ENCODE measurements at regions not wholly inside any gene's neighbourhood (a gene's known extent, or its start where the extent isn't known, plus 50 kb on each side); places are given as distances from the start of the nearest gene placed in this dataset.
"Not testable (repeated sequence)": the region's sequence is repeated elsewhere in the genome, so short reads cannot be mapped to it uniquely, and the experiment has no call there.

DNA sequence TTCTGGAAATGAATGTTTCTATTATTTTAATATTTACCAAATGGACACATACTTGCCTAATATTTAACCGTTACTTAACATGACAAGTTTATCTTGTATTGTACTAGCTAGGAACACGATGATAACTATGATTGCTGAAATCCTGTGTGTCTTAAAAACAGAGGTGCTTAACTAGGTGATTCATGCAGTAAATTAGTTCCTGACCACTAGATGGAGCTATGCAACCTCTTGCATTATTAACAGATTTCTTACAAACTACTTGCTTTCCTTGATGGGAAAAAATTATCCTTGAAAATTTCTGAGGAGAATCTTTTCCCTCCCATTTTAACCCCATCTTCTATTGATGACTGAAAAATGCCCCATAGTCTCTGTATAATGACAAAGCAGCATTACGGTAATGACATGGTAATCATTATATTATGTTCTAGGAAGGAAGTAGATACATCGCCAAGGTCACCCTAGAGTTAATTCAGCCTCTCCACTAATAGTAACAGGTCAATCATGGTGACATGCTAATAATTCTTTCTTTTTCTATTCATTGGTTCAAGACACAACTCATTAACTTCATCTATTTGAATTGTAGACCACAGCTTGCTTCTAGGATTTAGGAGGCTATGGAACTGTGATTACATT lies 844.2 kb downstream of the RAPGEF2 start:
- DNase-seq, result peak; percentile 49 to 52

DNA sequence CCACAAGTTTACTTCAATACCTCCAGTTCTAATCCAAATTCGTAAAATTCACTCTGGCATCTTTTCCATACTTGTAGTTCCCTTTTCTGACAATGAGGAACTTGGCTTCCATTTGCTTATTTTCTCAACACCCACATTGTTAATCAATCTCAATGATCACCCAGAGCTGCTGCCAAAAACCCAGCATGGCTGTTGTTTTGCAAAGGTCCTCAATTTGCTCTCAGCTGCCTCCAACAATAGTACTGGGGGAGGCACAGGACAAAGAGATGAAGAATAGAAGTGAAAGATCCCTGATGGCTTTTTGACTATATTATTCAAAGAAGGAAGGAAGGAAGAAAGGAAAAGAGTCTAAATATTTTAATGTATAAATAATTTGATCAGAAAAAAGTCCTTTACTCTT lies 847.8 kb downstream of the RAPGEF2 start:
- DNase-seq, result no peak

DNA sequence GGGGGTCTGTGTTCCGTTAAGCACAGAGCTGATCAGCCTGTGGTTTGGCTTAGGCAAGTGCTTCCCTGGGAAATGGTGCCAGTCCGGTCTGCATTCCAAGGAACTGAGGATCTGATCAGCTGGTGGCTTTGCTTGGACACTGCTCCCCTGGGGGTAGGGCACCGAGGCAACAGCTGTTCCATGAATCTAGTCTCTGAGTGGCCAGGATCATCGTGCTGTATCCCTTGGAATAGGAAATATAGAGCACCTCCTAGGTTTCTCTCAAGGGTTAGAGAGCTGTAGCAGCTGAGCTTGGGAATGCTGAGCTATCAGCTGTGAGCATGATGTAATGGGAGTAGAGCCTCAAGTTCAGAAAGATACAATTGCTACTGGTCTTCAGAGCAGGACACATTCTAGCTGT lies 863.9 kb downstream of the RAPGEF2 start:
- DNase-seq, result no peak

DNA sequence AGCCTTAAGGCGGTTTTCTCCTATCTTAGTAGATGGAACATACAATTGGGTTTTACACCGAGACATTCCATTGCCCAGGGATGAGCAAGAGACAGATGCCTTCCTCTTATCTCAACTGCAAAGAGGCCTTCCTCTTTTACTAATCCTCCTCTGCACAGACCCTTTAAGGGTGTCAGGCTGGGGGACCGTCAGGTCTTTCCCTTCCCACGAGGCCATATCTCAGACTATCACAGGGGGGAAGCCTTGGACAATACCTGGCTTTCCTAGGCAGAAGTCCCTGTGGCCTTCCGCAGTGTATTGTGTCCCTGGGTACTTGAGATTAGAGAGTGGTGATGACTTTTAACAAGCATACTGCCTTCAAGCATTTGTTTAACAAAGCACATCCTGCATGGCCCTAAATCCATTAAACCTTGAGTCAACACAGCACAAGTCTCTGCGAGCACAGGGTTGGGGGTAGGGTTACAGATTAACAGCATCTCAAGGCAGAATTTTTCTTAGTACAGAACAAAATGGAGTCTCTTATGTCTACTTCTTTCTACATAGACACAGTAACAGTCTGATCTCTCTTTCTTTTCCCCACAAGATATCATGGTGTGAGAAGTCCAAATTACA lies 874.1 kb downstream of the RAPGEF2 start:
- not testable (repeated sequence) for DNase-seq

DNA sequence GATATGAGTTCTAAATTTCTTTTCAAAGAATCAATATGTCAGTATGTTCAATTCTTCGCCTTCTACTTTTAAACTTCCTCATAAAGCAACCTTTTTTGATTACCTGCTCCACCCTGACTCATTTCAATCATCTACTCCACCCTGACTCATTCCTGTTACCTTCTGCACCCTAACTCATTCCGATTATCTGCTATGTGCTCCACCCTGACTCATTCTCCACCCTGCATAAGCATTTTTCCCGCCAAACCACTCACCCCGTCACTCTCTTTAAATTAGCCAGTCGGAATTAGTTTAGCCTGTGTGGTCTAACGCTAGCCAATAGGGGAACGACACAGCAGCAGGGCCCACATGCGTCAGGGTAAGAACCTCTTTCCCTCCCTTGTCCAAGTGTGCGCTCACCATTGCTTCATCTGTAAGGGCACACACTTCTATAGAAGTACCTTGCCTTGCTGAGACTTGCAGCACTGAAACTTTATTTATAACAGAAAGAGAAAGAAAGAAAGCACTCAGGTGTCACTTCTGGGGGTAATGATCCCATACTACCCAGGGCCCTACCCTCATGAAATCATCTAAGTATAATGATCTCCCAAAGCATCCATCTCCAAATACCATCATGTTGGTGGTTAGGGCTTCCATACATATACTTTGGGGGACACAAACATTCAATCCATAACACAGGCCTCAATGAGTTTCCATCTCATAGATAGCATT lies 875.2 kb downstream of the RAPGEF2 start:
- DNase-seq, result no peak

DNA sequence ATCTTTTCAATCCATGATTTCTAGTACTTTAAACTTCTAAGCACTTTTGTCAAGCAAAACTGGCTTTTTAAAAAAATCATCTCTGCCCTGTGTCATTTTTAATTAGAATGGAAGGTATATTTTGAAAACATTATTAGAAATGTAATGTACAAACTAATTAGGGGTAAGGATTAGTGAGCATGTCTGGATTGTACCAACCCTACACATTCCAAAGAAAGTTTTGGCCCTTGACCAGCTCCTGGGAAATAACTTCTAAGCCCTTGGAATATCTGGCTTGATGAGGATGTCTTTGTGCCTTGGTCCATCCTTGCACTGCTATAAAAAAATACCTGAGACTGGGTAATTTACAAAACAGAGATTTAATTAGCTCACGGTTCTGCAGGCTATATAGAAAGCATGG lies 876.5 kb downstream of the RAPGEF2 start:
- no peak for DNase-seq

DNA sequence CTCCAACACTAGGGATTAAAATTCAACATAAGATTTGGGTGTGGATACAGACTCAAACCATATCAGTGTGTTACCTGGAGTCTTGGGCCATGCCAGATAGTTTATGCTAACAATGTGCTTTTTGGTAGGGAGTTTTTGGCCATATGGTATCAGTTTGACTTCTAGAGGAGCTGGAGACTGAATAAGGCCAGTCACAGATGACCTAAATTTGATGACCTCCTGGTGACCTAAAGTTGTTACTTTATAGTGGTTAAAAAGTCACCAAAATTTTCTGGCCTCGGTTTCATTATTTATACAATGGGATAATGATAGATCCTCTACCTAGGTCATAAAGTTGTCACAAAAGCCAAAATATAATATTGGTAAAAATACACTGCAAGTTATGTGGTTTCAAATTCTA lies 877.1 kb downstream of the RAPGEF2 start:
- no peak for DNase-seq

DNA sequence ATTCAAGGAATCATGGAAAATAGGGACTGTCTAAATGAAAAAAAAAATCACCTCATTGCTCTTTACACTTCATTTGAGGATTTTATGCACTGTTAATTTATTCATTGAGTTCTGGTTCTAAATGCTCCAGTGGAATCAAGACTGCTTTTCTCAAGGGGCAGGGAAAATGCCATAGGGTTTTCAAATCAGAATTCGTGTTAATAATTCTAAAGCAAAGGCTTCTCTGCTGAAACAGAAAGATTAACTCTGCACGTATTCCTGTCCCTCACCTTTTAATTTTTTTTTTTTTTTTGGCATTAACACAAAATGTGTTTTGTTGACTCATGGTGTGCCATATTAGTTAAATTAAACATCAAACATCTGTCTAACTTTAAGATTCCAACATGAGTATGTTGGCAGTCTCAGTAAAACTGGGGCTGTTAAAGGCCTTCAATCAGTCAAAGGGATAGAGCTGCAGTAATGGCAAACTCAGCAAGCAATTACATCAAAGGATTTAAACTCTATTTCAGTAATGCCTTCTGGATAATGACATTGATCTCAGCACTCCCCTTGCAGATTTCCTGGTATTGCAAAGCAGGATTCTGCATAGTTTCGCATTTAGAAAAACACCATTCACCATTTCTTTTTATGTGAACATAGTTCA lies 878.1 kb downstream of the RAPGEF2 start:
- DNase-seq, result no peak

DNA sequence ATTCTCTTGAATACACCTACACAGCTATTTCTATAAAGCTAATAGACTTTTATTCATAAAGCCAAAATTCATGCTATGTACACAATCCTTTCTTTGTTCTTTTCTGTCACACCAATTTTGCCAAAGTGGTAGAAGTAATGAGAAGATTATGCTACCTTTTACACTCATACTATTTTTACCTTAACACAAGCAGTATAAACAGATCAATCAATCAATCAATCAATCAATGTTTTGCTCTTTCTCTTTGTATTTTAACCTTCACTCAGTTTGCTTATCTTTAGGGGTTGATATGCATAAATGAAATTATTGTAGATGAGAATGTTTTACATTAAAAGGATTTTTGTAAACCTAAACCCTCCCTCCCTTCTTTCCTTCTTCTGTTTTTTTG lies 878.6 kb downstream of the RAPGEF2 start:
- no peak for DNase-seq

DNA sequence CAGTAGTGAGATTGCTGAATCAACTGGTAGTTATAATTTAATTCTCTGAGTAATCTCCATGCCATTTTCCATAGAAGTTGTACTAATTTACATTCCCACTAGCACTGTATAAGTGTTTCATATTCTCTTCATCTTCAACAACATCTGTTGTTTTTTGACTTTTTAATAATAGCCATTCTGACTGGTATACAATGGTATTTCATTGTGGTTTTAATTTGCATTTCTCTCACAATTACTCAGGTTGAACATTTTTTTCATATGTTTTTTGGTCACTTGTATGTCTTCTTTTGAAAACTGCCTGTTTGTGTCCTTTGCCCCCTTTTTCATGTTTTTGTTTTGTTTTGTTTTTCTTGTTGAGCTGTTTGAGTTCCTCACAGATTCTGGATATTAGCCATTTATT lies 880.2 kb downstream of the RAPGEF2 start:
- DNase-seq, result no peak

DNA sequence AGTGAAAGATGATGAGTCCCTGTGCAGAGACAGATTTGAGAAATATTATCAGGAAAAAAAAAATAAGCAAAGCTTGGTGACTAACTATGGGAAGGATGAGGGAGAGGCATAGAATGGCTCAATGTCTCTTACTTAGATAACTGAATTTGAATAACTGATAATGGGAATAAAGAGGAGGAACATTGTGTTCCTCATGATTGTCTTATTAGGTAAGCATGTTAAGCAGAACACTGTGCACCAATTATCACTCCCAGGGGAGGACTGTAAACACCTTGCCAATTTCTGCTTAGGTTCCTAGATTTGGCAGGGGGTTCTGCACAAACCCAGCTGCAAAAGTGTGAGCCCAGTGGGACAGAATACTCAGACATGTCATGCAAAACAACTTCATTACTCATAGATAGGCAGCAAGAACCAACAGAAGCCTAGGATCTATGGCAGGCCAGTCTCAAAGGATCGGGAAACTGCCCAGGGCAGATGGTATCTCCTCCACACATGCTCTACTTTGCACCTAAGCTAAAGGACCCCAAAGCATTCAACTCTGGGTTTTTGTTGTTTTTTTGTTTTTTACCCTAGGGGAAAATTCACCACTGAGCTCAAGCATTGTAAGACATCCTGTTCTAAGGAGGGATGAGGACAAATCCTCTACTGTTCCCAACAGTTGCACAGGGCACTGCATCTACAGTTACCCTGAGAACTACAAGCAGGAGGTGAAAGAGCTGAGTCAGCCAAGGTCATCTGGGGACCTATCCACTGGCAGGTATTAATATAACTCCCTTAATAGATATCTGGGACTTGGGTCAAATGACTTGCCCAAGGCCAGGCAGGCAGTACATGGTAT lies 907.0 kb downstream of the RAPGEF2 start:
- no peak for DNase-seq

DNA sequence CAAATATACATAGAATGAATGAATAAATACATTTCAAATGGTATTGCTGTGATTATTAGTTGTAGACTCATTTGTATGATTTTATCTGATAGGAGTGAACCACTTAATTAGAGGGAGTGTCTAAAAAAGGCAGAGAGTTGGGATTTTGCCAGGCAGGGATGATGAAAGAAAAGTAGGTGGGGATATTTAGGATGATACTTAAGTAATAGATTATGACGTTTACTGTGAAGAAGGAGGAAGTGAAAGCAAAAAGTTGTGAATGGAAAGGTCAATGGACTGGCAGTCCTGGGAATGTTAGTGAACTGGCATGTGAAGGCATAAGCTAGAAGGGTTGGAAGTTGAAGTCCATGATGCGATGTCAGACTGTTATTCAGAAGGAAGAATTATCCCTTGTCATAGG lies 917.1 kb downstream of the RAPGEF2 start:
- no peak for DNase-seq

DNA sequence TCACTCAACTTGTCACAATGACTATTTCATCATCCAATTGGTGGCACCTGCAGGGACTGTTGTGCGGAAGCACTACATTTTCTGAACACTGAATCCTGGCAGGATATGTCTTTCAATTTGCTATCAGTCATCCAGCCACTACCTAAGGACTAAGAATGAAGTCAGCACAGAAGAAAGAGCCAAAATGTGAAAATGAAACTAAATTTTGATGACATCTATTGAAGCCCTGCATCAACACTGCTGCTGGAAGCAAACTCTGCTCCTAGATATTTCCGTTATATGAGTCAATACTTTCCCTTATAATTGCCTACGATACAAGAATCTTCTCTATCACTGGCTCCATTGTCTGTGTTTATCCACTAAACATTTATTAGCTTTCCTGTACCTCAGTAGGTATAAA lies 917.9 kb downstream of the RAPGEF2 start:
- DNase-seq, result no peak

DNA sequence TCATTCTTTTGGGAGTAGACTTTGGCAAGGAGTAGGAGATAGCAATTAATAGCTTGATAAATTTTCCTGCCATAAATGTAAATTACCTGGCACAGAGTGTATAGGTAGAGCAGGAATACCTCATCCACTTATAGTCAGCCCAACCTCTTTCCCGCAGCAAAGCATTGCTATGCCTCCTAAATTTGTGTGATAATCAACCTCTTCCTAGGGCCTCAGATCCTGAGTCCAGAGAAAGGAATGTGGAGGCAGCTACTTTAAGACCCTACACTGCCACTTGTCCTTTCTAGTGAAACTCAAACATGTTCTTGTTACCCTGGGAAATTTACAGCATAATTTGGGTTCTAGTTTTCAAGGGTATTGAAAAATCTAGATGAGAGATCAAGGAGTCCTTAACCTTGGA lies 919.0 kb downstream of the RAPGEF2 start:
- DNase-seq, result no peak

DNA sequence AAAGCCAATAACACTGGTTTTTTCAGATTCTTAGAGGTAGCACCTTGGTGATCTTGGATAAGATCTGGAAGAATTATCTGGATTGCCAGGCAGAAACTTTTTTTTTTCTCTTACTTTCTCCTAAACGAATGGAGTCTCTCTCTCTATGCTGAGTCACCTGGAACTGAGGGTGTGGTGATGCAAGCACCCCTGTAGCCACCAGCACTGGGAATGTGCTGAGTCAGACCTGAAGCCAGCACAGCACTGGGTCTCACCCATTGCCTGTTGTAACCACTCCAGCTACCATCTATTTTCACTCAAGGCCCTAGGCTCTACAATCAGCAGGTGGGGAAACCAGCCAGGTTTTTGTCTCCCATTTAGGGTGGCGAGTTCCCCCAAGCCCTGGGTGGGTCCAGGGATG lies 923.8 kb downstream of the RAPGEF2 start:
- DNase-seq, result no peak

DNA sequence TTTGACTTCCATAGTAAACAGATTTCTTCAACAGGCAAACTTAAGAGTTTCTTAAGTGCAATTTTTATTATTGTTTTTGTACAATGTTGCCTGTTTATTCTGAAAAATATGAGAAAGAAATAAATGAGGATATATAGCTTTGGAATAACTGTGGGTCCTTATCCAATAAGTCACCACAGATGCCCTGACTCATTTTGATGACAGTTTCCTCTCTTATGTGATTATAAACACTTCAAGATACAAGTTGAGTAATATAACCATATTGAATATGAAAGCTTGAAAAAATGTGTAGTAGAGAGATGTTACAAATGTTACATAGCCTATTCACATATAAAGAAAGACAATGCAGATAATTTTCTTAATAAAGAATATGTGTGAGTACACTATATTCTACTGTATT lies 931.6 kb downstream of the RAPGEF2 start:
- no peak for DNase-seq

DNA sequence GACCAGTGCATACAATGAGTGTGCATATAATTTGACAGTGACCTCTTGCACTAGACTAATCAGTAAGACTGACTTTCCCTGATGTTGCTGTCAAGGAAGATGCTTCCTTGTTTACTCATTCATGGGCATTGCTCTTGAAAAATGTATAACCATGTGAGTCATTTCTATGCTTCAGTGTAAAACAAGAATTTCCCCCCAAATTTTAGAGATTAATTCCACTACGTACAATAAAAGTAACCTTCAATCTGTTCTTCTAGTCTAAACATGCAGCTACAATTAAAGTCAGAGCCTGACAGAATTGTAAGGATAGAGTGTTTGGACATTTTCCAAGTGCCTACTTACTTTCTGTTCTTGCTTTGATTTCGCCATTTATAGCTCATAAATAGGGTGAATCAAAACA lies 935.7 kb downstream of the RAPGEF2 start:
- DNase-seq, result no peak

DNA sequence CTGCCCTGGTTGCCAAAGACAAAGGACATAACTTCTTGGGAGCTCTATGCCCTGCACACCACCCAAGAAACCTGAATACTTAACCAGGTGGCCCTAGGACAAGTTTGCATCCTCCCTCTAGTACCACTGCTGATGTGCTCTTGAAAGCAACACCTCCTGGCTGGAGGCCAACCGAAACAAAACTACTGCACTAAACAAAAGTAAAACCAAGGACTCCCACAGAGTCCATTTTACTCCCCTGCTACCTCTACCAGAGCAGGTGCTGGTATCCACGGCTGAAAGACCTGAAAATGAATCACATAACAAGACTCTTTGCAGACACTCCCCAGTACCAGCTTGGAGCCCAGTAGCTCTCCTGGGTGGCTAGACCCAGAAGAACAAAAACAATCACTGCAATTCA lies 941.8 kb downstream of the RAPGEF2 start:
- DNase-seq, result no peak

DNA sequence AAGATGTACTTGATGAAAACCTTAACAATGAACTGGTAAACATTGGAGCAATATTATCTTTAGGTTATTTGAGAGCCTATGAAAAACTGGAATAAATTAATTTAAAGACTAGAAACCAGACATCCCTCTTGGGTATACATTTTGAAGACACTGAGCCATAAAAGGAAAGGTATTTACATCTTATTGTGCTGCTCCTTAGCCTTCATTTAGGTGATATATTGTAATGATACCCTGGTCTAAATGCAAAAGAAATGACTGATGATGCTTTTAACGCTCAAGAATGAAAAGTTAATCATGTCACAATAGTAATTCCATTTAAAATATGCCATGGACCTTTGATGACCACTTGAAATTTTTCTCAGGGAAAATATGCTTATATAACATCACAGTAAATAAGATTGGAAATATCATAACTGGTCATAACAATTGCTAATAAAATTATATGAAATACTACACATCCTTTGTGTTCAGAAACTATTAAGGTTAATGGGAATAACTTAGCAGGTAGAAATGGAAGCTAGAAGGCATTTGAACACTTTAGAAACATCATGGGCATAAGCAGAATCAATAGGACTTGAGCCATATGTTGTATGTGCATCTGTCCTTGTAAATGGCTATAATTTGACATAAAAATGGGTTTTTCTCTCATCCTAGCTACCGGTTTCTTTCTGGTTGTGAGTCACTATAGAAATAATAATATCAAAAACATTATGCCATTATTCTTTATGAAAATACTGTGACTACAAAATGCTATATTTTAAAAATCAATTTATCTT lies 979.7 kb downstream of the RAPGEF2 start:
- DNase-seq, result no peak

DNA sequence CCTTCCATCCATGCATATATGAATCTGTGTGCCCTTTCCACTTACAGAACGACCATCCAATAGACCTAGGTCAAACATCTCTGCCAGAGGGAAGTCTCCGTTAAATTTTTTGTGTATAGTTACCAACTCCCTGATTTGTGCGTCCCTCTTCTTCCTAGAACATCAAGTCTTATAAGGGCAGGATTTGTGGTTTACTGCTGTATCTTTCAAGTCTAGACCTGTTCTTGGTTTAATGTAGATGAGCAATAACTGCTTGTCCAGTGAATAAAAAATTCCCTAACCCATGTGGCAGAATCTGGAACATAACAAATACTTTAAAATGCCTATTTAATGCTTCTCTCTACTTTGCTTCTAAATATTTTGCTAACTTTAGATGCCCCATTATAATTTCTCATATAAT lies 988.8 kb downstream of the RAPGEF2 start:
- no peak for DNase-seq

DNA sequence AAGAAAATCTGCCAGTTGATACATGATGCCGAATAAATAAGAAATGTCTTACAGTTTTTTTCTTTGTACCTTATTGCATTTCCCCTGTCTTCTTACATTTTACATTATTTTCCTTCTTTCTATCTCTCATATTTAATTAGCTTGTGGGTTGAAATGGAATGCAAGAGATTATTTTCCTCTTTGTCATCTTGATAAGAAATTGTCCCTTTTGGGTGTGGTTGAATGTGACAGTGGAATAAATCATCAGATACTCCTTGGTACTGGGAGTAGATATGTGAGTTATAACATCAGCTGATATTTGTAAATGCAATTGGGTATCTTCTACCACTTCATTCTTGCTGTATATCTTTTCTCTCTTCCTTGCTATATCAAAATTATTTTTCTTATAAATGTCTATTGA lies 997.4 kb downstream of the RAPGEF2 start:
- DNase-seq, result no peak

DNA sequence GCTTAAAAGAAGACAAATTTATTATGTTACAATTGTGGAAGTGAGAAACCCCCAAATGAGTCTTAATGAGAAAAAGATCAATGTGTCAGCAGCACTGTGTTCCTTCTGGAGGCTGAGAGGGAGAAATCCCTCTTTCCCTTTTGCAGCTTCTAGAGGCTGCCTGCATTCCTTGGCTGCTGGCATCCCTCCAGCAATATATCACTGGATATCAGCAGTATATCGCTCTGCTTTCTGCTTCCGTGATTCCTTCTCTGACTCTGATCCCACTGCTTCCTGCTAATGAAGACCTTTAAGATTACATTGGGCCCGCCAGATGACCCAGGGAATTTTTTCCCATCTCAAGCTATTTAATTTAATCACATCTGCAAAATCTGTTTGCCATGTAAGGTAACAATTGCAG lies 1008.0 kb downstream of the RAPGEF2 start:
- DNase-seq, result no peak
